ENCODE measurements at regions not wholly inside any gene's neighbourhood (a gene's known extent, or its start where the extent isn't known, plus 50 kb on each side); places are given as distances from the start of the nearest gene placed in this dataset.

DNA sequence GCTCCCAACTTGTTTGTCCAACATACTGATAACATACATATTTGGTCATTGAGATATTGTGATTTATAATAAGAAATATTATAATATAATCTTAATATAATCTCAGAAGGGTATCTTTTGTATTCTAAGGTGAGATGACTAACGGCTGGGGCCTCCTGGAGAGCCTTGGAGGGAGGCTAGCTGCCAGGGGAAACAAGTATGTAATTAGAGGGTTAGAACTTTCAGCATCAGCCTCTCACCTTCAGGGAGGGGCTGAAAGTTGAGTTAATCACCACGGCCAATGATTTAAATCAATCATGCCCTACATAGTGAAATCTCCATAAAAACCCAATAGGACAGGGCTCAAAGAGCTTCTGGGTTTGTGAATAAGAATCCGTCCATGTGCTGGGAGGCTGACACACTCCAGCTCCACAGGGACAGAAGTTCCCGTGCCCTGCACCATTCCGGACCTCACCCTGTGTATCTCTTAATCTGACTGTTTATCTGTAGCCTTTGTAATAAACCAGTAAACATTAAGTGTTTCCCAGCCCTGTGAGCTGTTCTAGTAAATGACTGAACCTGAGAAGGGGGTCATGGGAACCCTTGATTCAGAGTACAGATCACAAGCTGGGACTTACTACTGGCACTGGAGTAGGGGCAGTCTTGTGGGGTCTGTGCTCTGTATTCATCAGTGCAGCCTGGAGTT lies 86.3 kb upstream of the STEAP1B start:
- H3K27ac ChIP-seq (ENCODE audit: low read depth in 1 of 2, low read length in 2 of 2): no peak overlapping the region
- intact Hi-C loops (cut with micrococcal nuclease): no loop called here
- H3K9ac ChIP-seq (ENCODE audit: insufficient read depth, low read length, poor library complexity, severe bottlenecking): no peak overlapping the region
- no peaks in the 10 kb centered on the region for H3K79me2 ChIP-seq (ENCODE audit: insufficient read depth, low read length)
- peak overlapping the region; percentile 52 for H3K4me2 ChIP-seq (replicated peaks; ENCODE audit: extremely low read depth, low read length, poor library complexity, severe bottlenecking)
- DNase-seq: no peak
- H2AFZ ChIP-seq (ENCODE audit: insufficient read depth, low read depth, low read length, poor library complexity, severe bottlenecking): no peak overlapping the region
- peaks cover 51 to 62% of the 10 kb centered on the region in 2 donors for H3K4me1 ChIP-seq (ENCODE audit: control insufficient read depth in 1 of 2, insufficient read depth in 2 of 2, low read length in 2 of 2)
- TF ChIP-seq CTCF (IDR thresholded peaks at IDR 0.05): no peak
- peaks cover 0 to 2% (median 0%) of the 10 kb centered on the region in 7 donors for H3K9me3 Mint-ChIP-seq
- peaks cover 0 to 5% of the 10 kb centered on the region in 2 donors for H3K36me3 Mint-ChIP-seq
- peaks cover 2 to 8% of the 10 kb centered on the region in 2 donors for H3K27me3 ChIP-seq (ENCODE audit: control insufficient read depth in 2 of 2, insufficient read depth in 2 of 2, low read length in 2 of 2)
- peak overlapping the region in 5 of 7 donors; percentile 87 to 96 (median 92) for H3K27ac Mint-ChIP-seq
- H3K4me1 Mint-ChIP-seq: peaks cover 54% of the 10 kb centered on the region
- peak overlapping the region in 1 of 2 donors; percentile 62 for H3K4me3 Mint-ChIP-seq
- no peaks in the 10 kb centered on the region for H3K36me3 ChIP-seq (replicated peaks in 1 of 2; ENCODE audit: control insufficient read depth in 1 of 2, insufficient read depth in 2 of 2, low read length in 2 of 2)
- no peaks in the 10 kb centered on the region for H3K9me3 ChIP-seq (replicated peaks in 1 of 2; ENCODE audit: control insufficient read depth in 1 of 2, insufficient read depth in 1 of 2, low read length in 2 of 2)
- H3K27me3 Mint-ChIP-seq (ENCODE audit: low read depth in 3 of 3): peaks cover 4 to 12% (median 8%) of the 10 kb centered on the region in 3 donors
- H3K4me3 ChIP-seq (replicated peaks in 1 of 3; ENCODE audit: low read depth in 2 of 3, low read length in 3 of 3): peak overlapping the region in 1 of 3 experiments; percentile 51
- no CpG with 5 or more reads among the region's 5 CpGs for WGBS (ENCODE audit: insufficient coverage)
- H4K20me1 ChIP-seq (ENCODE audit: insufficient read depth, low read length): no peaks in the 10 kb centered on the region

DNA sequence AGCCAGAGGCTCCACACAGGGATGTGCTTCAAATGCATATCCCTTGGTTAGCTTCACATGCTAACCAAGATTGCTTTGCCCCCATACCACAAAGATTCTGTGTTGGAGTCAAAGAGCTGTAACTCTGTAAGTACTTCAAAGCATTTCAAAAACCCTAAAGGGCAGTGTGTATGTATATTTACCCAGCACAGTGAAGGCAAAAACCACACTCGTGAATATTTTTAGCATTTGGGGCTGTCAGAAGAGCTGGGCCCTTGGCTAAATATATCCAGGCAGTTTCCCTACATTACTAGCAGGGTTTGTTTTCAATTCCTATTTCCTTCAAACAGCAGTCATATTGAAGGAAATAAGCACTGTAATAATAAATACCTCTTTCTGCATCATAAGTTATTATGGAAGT lies 84.2 kb upstream of the STEAP1B start:
- Histone ChIP-seq H3K4me2 (replicated peaks; ENCODE audit: extremely low read depth, low read length, poor library complexity, severe bottlenecking) (no peak overlapping the region), H4K20me1 (ENCODE audit: insufficient read depth, low read length) (no peaks in the 10 kb centered on the region), H3K9ac (ENCODE audit: insufficient read depth, low read length, poor library complexity, severe bottlenecking) (no peak overlapping the region), H3K36me3 (replicated peaks in 1 of 2; ENCODE audit: control insufficient read depth in 1 of 2, insufficient read depth in 2 of 2, low read length in 2 of 2) (no peaks in the 10 kb centered on the region), H3K4me3 (replicated peaks in 1 of 3; ENCODE audit: low read depth in 2 of 3, low read length in 3 of 3) (no peak overlapping the region), H3K9me3 (replicated peaks in 1 of 2; ENCODE audit: control insufficient read depth in 1 of 2, insufficient read depth in 1 of 2, low read length in 2 of 2) (no peaks in the 10 kb centered on the region), H2AFZ (ENCODE audit: insufficient read depth, low read depth, low read length, poor library complexity, severe bottlenecking) (no peak overlapping the region), H3K27ac (ENCODE audit: low read depth in 1 of 2, low read length in 2 of 2) (no peak overlapping the region), H3K4me1 (ENCODE audit: control insufficient read depth in 1 of 2, insufficient read depth in 2 of 2, low read length in 2 of 2) (peaks cover 49 to 69% of the 10 kb centered on the region in 2 donors), H3K27me3 (ENCODE audit: control insufficient read depth in 2 of 2, insufficient read depth in 2 of 2, low read length in 2 of 2) (no peaks in the 10 kb centered on the region), H3K79me2 (ENCODE audit: insufficient read depth, low read length) (no peaks in the 10 kb centered on the region)
- no peak for TF ChIP-seq CTCF (IDR thresholded peaks at IDR 0.05)
- H3K27ac Mint-ChIP-seq: no peak overlapping the region
- H3K27me3 Mint-ChIP-seq (ENCODE audit: low read depth in 3 of 3): peaks cover 4 to 8% (median 7%) of the 10 kb centered on the region in 3 donors
- no CpG with 5 or more reads among the region's 1 CpG for WGBS (ENCODE audit: insufficient coverage)
- DNase-seq: no peak
- peaks cover 0 to 5% (median 0%) of the 10 kb centered on the region in 7 donors for H3K9me3 Mint-ChIP-seq
- intact Hi-C loops (cut with micrococcal nuclease): no loop called here
- H3K4me1 Mint-ChIP-seq: peaks cover 59% of the 10 kb centered on the region
- no peak overlapping the region for H3K4me3 Mint-ChIP-seq
- H3K36me3 Mint-ChIP-seq: peaks cover 0 to 6% of the 10 kb centered on the region in 2 donors

Data from CD14-positive monocyte (primary cell).